Adrenal gland (tissue), 5 donors: ENCODE measurements at regions not wholly inside any gene's neighbourhood (a gene's known extent, or its start where the extent isn't known, plus 50 kb on each side); places are given as distances from the start of the nearest gene placed in this dataset.
A peak's percentile ranks its signal among the peaks of the same experiment; 100 is the strongest.

ENCODE experiments used
- CTCF ChIP-seq, 6 experiments: fragments of 450-650 bp in 4 of 6; fragments of 200-600 bp in 2 of 6; sonication (generic) in 1 of 6; IDR thresholded peaks; 1 replicate in 5 of 6; 2 replicates in 1 of 6; pipeline versions ENCODE4 v1.5.1 to v1.8.0; 2016 to 2021; ENCODE audit warnings: antibody characterized with exemption in 6 of 6, mild to moderate bottlenecking in 2 of 6, moderate library complexity in 1 of 6
- POLR2A ChIP-seq, 2 donors: fragments of 450-650 bp; IDR thresholded peaks; one replicate each; pipeline ENCODE4 v1.6.1; 2017; ENCODE audit warnings: antibody characterized with exemption in 2 of 2, mild to moderate bottlenecking in 2 of 2, moderate library complexity in 1 of 2
- donor health status: DM: no; HTN: no; CAD: no.

- TF ChIP-seq CTCF (IDR thresholded peaks at IDR 0.05) (peak in 3 of 6 experiments; percentile 13 to 26 (median 17)), POLR2A (IDR thresholded peaks at IDR 0.05) (no peak)
These were observed 180.3 kb downstream of the IPO8 start for GRCh38 chr12:30515351-30515750.
